CD4-positive, alpha-beta T cell treated with Interleukin-6 at 100 ng/mL for 8 hours (primary cell): ENCODE measurements at regions not wholly inside any gene's neighbourhood (a gene's known extent, or its start where the extent isn't known, plus 50 kb on each side); places are given as distances from the start of the nearest gene placed in this dataset.

Experiments used
- DNase-seq: peaks from one replicate; pipeline ENCODE4 v3.0.0-alpha.2; 2020; ENCODE audit warnings: mixed read lengths, low spot score

GRCh38 chr10:8893102-8893501 lies 838.6 kb downstream of the GATA3 start:
- DNase-seq: no peak

- DNase-seq: no peak
Observed at GRCh38 chr10:8894148-8894547, 839.7 kb downstream of the GATA3 start.

DNA sequence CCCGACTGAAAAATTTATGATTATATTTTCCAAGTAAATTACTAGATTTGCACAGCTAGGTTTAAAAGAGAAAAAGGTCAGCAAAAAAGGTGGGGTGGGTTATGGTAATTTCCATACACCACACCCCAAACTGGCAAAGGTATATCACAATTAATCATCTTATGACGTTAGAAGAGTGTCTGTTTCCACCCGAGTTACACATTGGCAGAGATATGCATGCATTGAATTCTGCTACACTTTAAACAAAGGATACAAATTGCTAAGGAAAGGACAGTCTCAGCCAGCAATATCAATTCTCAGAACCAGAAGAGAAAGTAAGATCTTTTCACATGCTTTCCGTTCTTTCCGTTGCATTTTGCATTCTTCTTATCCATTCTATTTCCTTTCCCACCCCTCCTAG lies 843.3 kb downstream of the GATA3 start:
- DNase-seq: no peak

DNA sequence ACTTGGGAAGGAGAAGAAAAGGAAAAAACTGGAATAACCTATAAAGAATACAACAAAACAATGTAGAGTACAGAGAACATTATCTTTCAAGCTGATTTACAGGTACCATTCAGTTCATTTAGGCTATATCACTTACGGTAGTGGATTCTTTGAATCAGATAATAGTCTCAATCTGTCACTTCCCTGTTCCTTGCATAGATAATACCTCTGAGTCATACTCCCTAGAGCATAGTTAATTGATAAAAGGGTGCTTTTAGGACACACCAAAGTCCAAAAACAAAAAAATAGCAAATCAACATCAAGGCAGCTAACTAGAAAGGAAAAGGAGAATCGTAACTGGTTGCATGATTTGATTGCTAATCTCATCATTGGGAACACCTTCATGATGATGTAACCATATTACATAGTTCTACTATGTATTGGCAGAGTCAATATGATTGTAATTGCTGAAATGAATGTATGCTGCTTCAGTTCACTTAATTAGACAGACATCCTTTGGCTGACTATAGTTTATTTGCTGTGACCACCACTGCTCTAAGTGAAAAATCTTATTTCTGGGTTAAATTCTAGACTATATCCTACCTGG lies 844.4 kb downstream of the GATA3 start:
- no peak for DNase-seq

- no peak for DNase-seq
Observed at GRCh38 chr10:8902926-8903325, 848.4 kb downstream of the GATA3 start.

DNA sequence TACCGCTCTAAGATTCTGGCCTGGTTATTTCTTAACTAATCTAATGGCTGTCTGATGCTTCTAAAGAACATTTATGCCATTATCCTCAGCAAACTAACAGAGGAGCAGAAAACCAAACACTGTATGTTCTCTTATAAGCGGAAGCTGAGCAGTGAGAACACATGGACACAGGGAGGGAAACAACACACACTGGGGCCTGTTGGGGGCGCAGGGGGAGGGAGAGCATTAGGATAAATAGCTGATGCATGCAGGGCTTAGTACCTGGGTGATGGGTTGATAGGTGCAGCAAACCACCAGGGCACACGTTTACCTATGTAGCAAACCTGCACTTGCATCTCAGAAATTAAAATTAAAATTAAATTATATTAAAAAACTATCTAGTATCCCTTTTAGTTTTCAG lies 853.5 kb downstream of the GATA3 start:
- no peak for DNase-seq

- no peak for DNase-seq
Observed at GRCh38 chr10:8910314-8910713, 855.8 kb downstream of the GATA3 start.

DNA sequence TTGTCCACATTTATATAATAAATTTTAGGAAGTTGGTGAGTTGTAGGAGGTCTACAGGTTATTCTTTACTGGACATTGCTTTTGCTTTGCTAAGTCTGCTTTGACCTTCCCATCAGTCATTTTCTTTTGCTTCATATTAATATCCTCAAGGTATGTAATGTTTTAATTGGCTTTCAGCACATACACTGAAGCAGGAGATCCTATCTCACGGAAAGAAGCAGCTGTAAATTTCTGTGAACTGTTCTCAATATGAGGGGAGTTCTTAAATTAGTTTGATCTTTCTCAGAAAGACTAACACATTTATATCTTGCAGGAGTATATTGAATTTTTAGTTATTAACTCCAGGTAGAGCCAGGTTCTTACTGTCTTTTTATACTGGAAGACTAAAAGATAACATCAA lies 856.5 kb downstream of the GATA3 start:
- no peak for DNase-seq

GRCh38 chr10:8912108-8912507 lies 857.6 kb downstream of the GATA3 start:
- DNase-seq: no peak

DNA sequence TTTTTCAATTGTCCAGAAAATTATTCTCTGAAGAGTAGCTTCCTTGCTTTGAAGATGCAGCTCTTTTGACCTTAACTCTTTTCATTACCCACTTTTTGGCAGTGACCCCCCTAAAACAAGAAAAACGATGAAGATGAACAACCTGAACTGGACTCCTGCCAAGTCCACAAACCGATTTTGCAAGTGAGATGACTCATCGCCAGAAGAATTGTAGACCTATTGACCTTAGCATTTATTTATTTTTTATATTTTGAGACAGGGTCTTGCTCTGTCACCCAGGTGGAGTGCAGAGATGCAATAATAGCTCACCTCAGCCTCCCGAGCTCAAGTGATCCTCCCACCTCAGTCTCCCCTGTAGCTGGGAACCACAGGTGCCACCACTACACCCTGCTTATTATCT lies 859.2 kb downstream of the GATA3 start:
- DNase-seq: no peak

DNA sequence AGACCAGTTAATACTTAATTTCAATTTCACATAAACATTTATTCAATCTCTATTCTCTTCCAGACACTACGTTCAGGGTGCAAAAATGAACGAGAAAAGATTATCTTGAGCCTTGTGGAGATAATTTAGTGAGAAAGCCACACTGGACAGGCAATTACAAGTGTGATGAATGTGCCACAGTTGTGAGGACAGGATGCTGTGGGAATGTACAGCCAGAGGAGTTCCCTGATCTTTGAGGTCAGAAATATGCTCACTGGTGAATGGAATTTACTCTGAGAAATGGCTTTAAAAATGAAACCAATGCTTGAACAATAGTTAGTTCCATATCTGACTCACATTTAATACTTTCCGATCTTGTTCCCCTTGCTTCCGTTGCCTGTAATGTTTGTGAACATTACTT lies 864.8 kb downstream of the GATA3 start:
- DNase-seq: no peak

- no peak for DNase-seq
Observed at GRCh38 chr10:8921568-8921967, 867.1 kb downstream of the GATA3 start.

DNA sequence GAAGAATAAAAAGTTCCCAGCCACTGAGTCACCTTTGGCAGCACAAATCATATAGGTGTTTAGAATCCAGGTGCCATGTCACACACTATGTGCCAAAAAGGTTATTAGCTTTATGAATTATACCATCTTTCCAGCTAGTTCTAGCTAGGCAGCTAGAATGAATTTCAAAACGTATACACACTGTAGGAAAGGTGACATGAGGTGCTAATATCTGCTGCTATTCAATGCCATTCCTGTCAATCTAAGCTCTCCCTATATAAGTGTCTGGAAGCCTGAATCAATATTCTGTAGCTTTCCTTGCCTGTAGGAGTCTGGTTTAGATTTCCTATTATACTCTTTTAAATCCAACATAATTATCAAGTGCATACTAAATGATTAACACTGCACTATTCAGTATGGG lies 868.6 kb downstream of the GATA3 start:
- DNase-seq: no peak

DNA sequence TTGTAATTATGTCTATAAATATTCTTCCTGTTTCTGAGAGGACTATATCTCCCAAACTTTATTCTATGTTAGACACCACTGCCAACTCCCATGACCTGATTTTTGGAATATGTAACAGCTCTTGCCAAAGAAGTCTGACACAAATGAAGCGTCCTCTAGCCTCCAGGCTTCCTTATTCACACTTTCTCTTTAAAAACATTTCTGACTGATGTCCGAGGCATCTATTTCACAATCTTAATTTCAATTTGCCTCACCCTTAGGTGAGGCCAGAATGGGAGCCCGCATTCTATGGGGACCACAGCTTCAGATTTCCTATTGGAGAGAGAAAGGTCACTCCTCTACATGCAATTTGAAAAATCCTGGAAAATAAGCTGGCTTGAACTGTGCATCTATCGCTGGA lies 873.2 kb downstream of the GATA3 start:
- DNase-seq: no peak

GRCh38 chr10:8946451-8946850 lies 892.0 kb downstream of the GATA3 start:
- no peak for DNase-seq

DNA sequence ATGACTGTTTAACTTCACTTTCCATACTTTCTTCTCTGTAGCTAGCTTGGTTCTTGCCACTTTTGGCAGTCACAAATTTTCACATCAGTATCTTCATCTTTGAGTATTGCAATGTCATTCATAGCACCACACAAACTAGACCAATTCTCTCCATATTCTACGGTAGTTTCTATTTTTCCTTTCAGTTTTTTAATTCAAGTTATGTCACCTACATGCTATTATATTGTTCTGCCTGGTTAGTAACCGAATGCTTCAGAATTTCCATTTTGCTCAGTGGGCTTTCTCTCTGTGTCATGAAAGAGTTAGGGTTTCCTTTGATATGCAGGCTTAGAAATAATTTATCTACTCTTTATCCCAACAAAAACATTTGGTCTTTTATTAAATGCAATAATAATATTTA lies 896.5 kb downstream of the GATA3 start:
- DNase-seq: no peak

DNA sequence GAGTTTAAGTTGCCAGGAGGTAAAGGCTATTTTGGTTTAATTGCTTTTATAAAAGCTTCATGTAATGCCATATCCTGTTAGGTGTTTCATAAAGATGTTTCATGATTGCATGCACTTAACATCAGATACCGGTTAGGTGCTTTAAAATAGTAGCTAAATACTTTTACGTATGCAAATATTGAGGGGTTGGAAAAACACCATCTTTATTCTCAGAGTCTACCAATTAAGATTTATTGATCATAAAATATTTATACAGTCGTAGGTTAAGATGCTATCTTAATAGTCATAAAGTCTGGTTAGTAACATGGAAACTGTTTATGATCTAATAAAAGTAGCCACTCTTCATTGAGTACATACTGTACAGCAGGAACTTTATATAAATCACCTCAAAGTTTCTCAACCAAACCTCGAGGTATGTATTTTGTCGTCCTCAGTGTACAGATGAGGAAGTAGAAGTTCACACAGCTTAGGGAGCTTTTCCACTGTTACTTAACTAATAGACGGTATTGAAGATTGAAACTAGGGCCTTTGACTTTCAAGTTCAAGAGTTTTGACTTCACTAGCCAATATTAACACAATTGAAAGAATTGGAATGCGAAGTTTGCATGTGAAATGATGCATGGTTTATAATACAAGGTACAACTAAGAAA lies 897.1 kb downstream of the GATA3 start:
- no peak for DNase-seq

GRCh38 chr10:8956400-8956799 lies 901.9 kb downstream of the GATA3 start:
- DNase-seq: no peak

- DNase-seq: no peak
Observed at GRCh38 chr10:8962249-8962648, 907.8 kb downstream of the GATA3 start.

DNA sequence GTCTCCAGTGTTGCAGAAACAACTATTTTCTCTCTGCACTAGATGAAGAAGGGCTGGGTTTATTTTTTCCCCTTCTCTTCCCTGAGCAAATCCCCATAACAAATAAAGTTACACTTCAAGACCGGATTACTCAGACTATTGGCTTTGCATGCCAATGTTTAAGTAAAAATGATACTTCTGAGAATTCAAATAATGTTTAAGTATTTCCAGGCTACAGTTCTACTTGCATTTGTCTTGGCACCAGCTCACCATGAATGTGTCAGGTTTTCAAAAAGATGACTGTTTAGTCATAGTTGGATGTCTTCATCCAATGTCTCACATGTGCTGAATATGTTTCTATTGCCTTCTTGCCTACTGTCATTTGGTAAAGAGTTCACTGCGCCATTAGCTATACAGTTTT lies 912.6 kb downstream of the GATA3 start:
- DNase-seq: no peak

DNA sequence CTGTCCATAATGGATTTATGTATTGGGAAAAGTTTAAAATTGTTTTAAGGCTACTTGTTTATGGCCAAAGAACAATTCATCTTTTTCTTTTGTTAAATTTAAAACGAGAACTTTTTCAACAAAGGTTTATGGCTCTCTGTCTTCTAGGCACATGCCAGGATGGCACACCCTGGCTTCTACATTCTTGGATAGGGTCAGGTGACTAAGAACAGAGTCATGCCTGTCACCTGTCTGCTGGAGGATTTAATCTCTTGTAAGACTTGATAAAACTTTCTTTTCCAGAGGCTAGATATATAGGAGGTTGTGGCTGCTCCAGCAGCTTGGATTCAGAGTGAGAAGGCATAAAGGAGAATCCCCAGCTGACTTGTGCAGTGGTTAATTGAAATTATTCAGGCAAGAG lies 915.4 kb downstream of the GATA3 start:
- DNase-seq: no peak

DNA sequence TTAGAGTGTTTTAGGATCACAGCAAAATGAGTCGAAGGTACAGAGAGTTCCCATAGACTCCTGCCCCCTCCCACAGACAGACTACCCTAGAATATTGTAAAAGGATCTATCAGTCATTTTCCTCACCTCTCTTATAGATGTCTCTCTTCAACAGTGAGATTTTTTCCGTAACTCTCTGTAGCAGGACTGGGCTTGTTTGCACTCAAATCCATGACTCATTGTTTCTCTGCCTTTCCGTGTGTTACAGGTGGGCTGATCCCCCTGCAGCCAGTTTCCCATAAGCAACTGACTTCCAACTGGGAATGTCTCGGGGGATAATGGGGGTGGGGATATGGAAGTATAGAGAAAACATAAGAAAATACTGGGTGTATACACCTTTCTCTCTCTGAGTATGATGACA lies 921.0 kb downstream of the GATA3 start:
- DNase-seq: no peak

GRCh38 chr10:8978100-8978499 lies 923.6 kb downstream of the GATA3 start:
- no peak for DNase-seq

DNA sequence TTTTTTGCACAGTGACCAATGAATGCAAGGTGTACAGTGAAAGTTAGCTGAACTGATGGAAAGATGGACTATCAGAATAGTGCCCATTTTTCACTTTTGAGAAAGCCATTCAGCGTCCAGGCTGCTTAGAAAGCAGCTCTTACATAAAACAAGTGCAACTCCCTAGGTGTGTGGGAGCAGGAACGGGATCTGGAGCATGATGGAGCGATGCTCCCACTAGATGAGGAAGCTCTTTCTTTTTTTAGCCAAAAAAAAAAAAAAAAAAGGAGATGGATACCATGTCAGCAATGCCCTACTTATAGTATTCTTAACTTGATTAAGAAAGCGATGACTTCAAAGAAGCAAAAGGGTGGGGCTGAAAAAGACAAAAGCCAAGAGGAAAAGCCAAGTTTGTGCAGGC lies 925.5 kb downstream of the GATA3 start:
- DNase-seq: no peak
